Coronary artery (tissue), 2 donors: ENCODE measurements at regions not wholly inside any gene's neighbourhood (a gene's known extent, or its start where the extent isn't known, plus 50 kb on each side); places are given as distances from the start of the nearest gene placed in this dataset.

Source experiments
- DNase-seq: peaks from one replicate; pipeline ENCODE4 v3.0.0-alpha.2; 2017; ENCODE audit warnings: low spot score
- H3K27ac ChIP-seq, 2 donors: fragments of 200-600 bp; sonication (generic); one replicate each; pipeline ENCODE4 v1.5.1; 2016 to 2019
- H3K4me3 ChIP-seq: fragments of 200-600 bp; sonication (generic); 2 replicates; pipeline ENCODE4 v1.5.1; 2016; ENCODE audit warnings: mild to moderate bottlenecking, moderate library complexity
- TF ChIP-seq, protein P1 (sequence below): fragments of 200-600 bp; sonication (generic); IDR thresholded peaks from one replicate; pipeline ENCODE4 v1.5.1; 2019; ENCODE audit warnings: antibody characterized with exemption

DNA sequence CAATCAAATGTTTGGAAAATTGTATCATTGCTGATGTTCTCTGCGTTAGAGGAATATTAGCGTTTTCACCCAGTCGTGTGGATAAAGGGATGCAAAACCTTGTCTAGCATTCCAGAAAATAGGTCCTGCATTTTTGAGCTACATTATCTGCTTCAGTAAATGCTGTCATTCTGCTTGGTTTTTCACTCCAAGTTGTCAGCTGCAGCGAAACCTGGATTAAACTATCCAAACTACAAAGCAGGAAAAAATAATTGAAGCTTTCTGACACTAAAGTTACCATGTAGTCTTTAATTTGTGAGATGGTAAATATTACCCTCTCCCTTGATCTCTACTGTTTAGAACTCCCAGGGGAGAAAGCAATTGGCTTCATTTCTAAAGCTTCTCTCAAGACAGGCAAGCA is 1795.5 kb upstream of the PRR20A start:
- TF ChIP-seq, protein P1, sequence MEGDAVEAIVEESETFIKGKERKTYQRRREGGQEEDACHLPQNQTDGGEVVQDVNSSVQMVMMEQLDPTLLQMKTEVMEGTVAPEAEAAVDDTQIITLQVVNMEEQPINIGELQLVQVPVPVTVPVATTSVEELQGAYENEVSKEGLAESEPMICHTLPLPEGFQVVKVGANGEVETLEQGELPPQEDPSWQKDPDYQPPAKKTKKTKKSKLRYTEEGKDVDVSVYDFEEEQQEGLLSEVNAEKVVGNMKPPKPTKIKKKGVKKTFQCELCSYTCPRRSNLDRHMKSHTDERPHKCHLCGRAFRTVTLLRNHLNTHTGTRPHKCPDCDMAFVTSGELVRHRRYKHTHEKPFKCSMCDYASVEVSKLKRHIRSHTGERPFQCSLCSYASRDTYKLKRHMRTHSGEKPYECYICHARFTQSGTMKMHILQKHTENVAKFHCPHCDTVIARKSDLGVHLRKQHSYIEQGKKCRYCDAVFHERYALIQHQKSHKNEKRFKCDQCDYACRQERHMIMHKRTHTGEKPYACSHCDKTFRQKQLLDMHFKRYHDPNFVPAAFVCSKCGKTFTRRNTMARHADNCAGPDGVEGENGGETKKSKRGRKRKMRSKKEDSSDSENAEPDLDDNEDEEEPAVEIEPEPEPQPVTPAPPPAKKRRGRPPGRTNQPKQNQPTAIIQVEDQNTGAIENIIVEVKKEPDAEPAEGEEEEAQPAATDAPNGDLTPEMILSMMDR = no peak
- no peak overlapping the region for H3K4me3 ChIP-seq
- no peak overlapping the region for H3K27ac ChIP-seq
- no peak for DNase-seq

DNA sequence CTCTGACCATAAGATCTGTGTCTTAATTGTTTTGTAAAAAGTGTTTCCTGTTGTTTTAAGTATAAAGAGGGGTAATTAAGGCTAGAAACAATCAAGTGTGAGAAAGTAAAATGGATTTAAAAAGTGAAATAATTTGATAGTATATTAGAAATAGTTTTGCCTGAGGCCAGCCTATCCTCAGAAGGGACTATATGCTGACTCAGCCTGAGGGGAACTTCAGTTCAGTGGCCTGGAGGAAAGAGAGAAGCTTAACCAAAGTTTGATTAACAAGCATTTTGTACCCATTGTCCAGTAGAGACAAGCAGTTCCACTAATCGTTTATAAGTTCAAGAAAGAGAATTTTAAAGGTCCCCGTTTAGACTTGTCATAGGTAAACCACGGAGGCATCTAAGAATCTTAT is 1793.2 kb upstream of the PRR20A start:
- Histone ChIP-seq H3K4me3 (no peak overlapping the region), H3K27ac (no peak overlapping the region)
- TF ChIP-seq, protein P1 = no peak
- no peak for DNase-seq

- Histone ChIP-seq H3K4me3 (no peak overlapping the region), H3K27ac (no peak overlapping the region)
- DNase-seq = no peak
- TF ChIP-seq, protein P1 = no peak
Measured at GRCh38 chr13:55359067-55359466, 1781.7 kb upstream of the PRR20A start.

DNA sequence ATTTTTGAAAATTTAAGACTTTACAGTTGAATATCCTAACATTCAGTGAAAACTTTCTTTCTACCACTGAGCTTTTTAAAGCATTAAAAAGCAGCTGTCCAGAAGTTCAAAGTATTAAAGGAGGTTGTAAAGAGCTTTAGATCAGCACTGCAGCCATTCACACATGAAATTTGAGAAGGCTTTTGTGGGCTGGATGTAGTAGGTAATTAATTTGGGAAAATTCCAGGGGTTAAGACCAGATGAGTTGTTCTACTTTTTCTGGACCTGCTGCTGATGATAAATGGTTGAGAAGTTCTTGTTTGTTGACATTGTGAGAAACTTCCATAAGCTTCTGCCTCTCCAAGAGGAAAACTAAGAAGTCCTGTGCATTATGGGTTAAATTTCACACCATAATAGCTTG is 1779.6 kb upstream of the PRR20A start:
- Histone ChIP-seq H3K27ac (no peak overlapping the region), H3K4me3 (no peak overlapping the region)
- no peak for DNase-seq
- TF ChIP-seq, protein P1 = no peak

GRCh38 chr13:55366676-55367075 is 1774.0 kb upstream of the PRR20A start:
- no peak overlapping the region for H3K4me3 ChIP-seq
- no peak for DNase-seq
- TF ChIP-seq, protein P1 = no peak
- no peak overlapping the region for H3K27ac ChIP-seq

DNA sequence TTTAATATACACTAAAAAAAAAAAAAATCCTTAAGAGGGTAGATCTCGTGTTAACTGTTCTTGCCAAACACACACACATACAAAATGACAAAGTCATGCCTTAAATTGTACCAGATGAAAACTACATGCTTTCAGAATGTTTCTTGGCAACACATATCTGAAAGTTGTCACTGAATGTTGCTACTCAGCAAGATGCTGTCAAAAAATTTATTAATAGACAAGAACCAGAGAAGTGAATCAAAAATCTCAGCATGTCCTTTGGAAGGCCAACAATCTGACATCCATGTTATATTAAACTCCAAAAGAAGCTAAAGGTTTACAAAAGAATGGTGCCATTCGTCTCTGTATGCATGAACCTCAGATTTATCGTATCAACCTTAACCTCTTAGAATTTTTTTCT is 1746.2 kb upstream of the PRR20A start:
- TF ChIP-seq, protein P1 = no peak
- Histone ChIP-seq H3K27ac (no peak overlapping the region), H3K4me3 (no peak overlapping the region)
- no peak for DNase-seq

DNA sequence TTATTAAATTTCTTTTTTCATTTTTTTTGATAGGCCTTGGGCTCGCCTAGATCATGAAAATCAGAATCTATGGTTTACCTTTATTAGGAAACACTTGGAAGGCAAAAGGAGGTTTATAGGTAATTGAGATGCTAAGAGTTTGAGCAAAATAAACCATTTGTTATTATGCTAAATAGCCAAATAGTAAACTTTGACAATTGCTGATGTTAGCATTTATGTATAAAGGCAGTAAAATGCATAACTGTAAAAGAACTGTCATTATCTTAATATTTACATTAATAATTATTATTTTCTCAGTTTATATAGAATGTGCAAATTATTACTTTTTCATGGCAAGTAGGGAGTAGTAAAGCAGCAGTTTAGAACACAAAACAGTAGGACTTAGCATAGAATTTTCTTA is 1737.8 kb upstream of the PRR20A start:
- Histone ChIP-seq H3K4me3 (no peak overlapping the region), H3K27ac (no peak overlapping the region)
- TF ChIP-seq, protein P1 = no peak
- DNase-seq = no peak
